B cell (primary cell): ENCODE measurements at regions not wholly inside any gene's neighbourhood (a gene's known extent, or its start where the extent isn't known, plus 50 kb on each side); places are given as distances from the start of the nearest gene placed in this dataset.

Experiments
- ATAC-seq: fragments of 200-7000 bp; cut with Tn5 transposase; one replicate; pipeline ENCODE4 v1.10.0; 2021; ENCODE audit warnings: low read depth, mild to moderate bottlenecking, moderate number of reproducible peaks, moderate library complexity
- CTCF ChIA-PET: fragments of 350-600 bp; sonication (Branson Sonifier 250); formaldehyde crosslinking; loops from one replicate; lab custom pipeline; 2021; ENCODE audit warnings: antibody characterized with exemption, inconsistent platforms; lab: Charles Lee
- POLR2A ChIA-PET: fragments of 350-600 bp; sonication (Branson Sonifier 250); formaldehyde crosslinking; loops from one replicate; lab custom pipeline; 2021; ENCODE audit warnings: antibody characterized with exemption; lab: Charles Lee
- DNase-seq: peaks from one replicate; pipeline ENCODE4 v3.0.0; 2013
- H2AFZ ChIP-seq: 2 replicates; pipeline ENCODE4 v1.6.1; 2012; ENCODE audit warnings: mild to moderate bottlenecking, low read depth, low read length; ENCODE audit not compliant: insufficient read depth, poor library complexity, severe bottlenecking
- H3K27ac ChIP-seq, 2 donors: 1 replicate in 1 of 2; 2 replicates in 1 of 2; pipeline ENCODE4 v1.5.1; 2012 to 2013; ENCODE audit warnings: low read length in 2 of 2, mild to moderate bottlenecking in 2 of 2, moderate library complexity in 1 of 2
- H3K27me3 ChIP-seq, 4 experiments: fragments of 200-600 bp in 1 of 4; sonication (generic) in 1 of 4; replicated peaks in 1 of 4; 1 replicate in 2 of 4; 2 replicates in 2 of 4; pipeline versions ENCODE4 v1.6.1 to v1.7.0; 2013 to 2016; ENCODE audit warnings: low read length in 3 of 4, mild to moderate bottlenecking in 2 of 4, mixed read lengths in 1 of 4, moderate library complexity in 1 of 4; ENCODE audit not compliant: insufficient read depth in 4 of 4, control insufficient read depth in 3 of 4; ENCODE audit errors: control extremely low read depth in 1 of 4
- H3K36me3 ChIP-seq, 2 experiments: replicated peaks in 1 of 2; 1 replicate in 1 of 2; 2 replicates in 1 of 2; pipeline versions ENCODE4 v1.6.1 to v1.7.1; 2013; ENCODE audit warnings: low read length in 1 of 2; ENCODE audit not compliant: insufficient read depth in 2 of 2, control insufficient read depth in 1 of 2; ENCODE audit errors: control extremely low read depth in 1 of 2, extremely low read depth in 1 of 2
- H3K4me1 ChIP-seq, 2 donors: fragments of 200-600 bp in 1 of 2; sonication (generic) in 1 of 2; 1 replicate in 1 of 2; 2 replicates in 1 of 2; pipeline versions ENCODE4 v1.5.1 to v1.6.1; 2013 to 2017; ENCODE audit warnings: low read length in 2 of 2; ENCODE audit not compliant: control insufficient read depth in 2 of 2, insufficient read depth in 2 of 2
- H3K4me2 ChIP-seq: replicated peaks from 2 replicates; pipeline ENCODE3; 2012; ENCODE audit warnings: mild to moderate bottlenecking, low read depth, low read length; ENCODE audit not compliant: poor library complexity, severe bottlenecking
- H3K4me3 ChIP-seq, 5 experiments: fragments of 200-600 bp in 1 of 5; sonication (generic) in 1 of 5; 1 replicate in 3 of 5; 2 replicates in 2 of 5; pipeline versions ENCODE4 v1.5.1 to v1.7.0; 2011 to 2016; ENCODE audit warnings: low read length in 4 of 5, mild to moderate bottlenecking in 4 of 5, low read depth in 2 of 5, control low read depth in 1 of 5, moderate library complexity in 1 of 5; ENCODE audit not compliant: insufficient read depth in 1 of 5; ENCODE audit errors: control extremely low read depth in 1 of 5, extremely low read depth in 1 of 5
- H3K79me2 ChIP-seq: fragments of 200-600 bp; sonication (generic); one replicate; pipeline ENCODE4 v1.6.0; 2016; ENCODE audit warnings: low read length; ENCODE audit not compliant: control insufficient read depth, insufficient read depth
- H3K9ac ChIP-seq: fragments of 200-600 bp; sonication (generic); 2 replicates; pipeline ENCODE4 v1.6.1; 2017; ENCODE audit warnings: mild to moderate bottlenecking, low read length, moderate library complexity
- H3K9me3 ChIP-seq, 3 donors: one replicate each; pipeline versions ENCODE4 v1.6.1 to v1.7.1; 2013; ENCODE audit warnings: low read length in 2 of 3; ENCODE audit not compliant: control insufficient read depth in 2 of 3, insufficient read depth in 1 of 3; ENCODE audit errors: control extremely low read depth in 1 of 3
- H4K20me1 ChIP-seq: 2 replicates; pipeline ENCODE4 v1.6.0; 2012; ENCODE audit warnings: mild to moderate bottlenecking, low read length; ENCODE audit not compliant: insufficient read depth, control insufficient read depth, poor library complexity, severe bottlenecking
- H3K27ac Mint-ChIP-seq: one replicate; pipeline ENCODE4 v1.8.0; 2021; ENCODE audit warnings: mixed read lengths
- H3K27me3 Mint-ChIP-seq: one replicate; pipeline ENCODE4 v1.8.0; 2021; ENCODE audit warnings: mixed read lengths
- H3K4me1 Mint-ChIP-seq: one replicate; pipeline ENCODE4 v1.8.0; 2021; ENCODE audit warnings: mixed read lengths
- H3K4me3 Mint-ChIP-seq: one replicate; pipeline ENCODE4 v1.8.0; 2021; ENCODE audit warnings: mixed read lengths
- H3K9me3 Mint-ChIP-seq: one replicate; pipeline ENCODE4 v1.8.0; 2022; ENCODE audit warnings: mixed read lengths; ENCODE audit not compliant: insufficient read depth
- EZH2 ChIP-seq: IDR thresholded peaks from 2 replicates; pipeline ENCODE4 v1.6.1; 2012; ENCODE audit warnings: borderline replicate concordance, low read depth, mild to moderate bottlenecking, moderate library complexity, low read length; ENCODE audit not compliant: insufficient read depth, poor library complexity, severe bottlenecking
- WGBS: methylation state at CpG from one replicate; pipeline ENCODE4 v1.1.5; 2013; ENCODE audit warnings: missing lambda C conversion rate; ENCODE audit not compliant: insufficient coverage; 5-methylcytosine and 5-hydroxymethylcytosine counted together
- intact Hi-C: fragments of 100-400 bp; cut with micrococcal nuclease; formaldehyde crosslinking; loops from one replicate; pipeline ENCODE4 v1.10.0; 2022
- TF ChIP-seq, protein P1 (sequence below): fragments of 200-600 bp; IDR thresholded peaks from one replicate; pipeline ENCODE4 v1.8.0; 2022; ENCODE audit warnings: antibody characterized with exemption, mild to moderate bottlenecking

DNA sequence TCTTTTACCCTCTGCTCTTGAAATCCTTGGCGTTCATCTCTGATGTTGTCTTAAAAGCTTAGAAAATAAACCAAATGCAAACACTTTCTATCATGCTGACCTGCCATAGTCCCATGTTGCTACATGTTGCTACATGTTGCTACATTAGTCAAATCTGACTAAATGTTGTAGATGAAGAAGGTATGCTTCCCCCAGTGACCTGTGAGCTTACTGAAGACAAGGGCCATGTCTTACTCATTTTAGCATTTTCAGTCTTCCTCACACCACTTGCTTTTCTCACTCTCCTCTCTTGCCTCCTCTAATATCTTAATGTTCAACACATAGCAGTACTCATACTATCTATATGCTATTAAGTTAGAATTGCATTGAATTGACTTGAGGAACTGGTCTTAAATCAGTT lies 346.4 kb upstream of the MTNR1B start:
- Histone ChIP-seq H3K4me3 (no peak overlapping the region), H3K79me2 (no peaks in the 10 kb centered on the region), H3K27ac (no peak overlapping the region), H3K4me2 (no peak overlapping the region), H3K27me3 (no peaks in the 10 kb centered on the region), H4K20me1 (no peaks in the 10 kb centered on the region), H3K36me3 (no peaks in the 10 kb centered on the region), H3K9me3 (peaks cover 0 to 3% (median 0%) of the 10 kb centered on the region in 3 donors), H2AFZ (no peak overlapping the region), H3K4me1 (no peaks in the 10 kb centered on the region), H3K9ac (no peak overlapping the region)
- H3K4me1 Mint-ChIP-seq, result no peaks in the 10 kb centered on the region
- ATAC-seq (no peak), DNase-seq (no peak)
- CTCF ChIA-PET, result no interaction called here
- H3K27ac Mint-ChIP-seq, result no peak overlapping the region
- no peak overlapping the region for H3K4me3 Mint-ChIP-seq
- no peaks in the 10 kb centered on the region for H3K27me3 Mint-ChIP-seq
- no CpG with 5 or more reads among the region's 1 CpG for WGBS
- POLR2A ChIA-PET, result no interaction called here
- TF ChIP-seq, protein P1, sequence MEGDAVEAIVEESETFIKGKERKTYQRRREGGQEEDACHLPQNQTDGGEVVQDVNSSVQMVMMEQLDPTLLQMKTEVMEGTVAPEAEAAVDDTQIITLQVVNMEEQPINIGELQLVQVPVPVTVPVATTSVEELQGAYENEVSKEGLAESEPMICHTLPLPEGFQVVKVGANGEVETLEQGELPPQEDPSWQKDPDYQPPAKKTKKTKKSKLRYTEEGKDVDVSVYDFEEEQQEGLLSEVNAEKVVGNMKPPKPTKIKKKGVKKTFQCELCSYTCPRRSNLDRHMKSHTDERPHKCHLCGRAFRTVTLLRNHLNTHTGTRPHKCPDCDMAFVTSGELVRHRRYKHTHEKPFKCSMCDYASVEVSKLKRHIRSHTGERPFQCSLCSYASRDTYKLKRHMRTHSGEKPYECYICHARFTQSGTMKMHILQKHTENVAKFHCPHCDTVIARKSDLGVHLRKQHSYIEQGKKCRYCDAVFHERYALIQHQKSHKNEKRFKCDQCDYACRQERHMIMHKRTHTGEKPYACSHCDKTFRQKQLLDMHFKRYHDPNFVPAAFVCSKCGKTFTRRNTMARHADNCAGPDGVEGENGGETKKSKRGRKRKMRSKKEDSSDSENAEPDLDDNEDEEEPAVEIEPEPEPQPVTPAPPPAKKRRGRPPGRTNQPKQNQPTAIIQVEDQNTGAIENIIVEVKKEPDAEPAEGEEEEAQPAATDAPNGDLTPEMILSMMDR, result no peak
- no peak for TF ChIP-seq EZH2
- intact Hi-C loops, result no loop called here
- H3K9me3 Mint-ChIP-seq, result no peaks in the 10 kb centered on the region

DNA sequence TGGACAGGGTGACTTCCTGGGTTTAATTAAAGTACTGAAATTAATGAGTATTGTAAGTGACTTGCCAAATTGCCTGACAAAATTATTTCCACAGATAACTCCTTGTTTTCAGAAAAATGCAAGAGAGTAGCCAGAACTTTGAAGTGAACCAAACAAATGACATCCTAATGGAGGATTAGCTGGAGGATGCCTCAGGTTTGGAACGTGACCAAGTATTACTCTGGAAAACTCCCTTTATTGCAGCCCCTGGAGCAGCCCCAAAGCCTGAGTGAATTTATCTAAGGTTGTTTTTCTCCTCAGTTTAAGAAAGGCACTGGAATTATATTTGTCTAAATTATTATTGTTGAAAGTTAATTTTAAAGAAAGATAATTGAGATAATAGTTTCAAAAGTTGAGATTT lies 343.6 kb upstream of the MTNR1B start:
- Histone ChIP-seq H3K27ac (no peak overlapping the region), H3K79me2 (no peaks in the 10 kb centered on the region), H3K9ac (no peak overlapping the region), H3K36me3 (no peaks in the 10 kb centered on the region), H3K4me3 (no peak overlapping the region), H3K27me3 (no peaks in the 10 kb centered on the region), H3K4me2 (no peak overlapping the region), H3K4me1 (no peaks in the 10 kb centered on the region), H3K9me3 (no peaks in the 10 kb centered on the region), H2AFZ (no peak overlapping the region), H4K20me1 (no peaks in the 10 kb centered on the region)
- no CpG with 5 or more reads among the region's 1 CpG for WGBS
- ATAC-seq (no peak), DNase-seq (no peak)
- no peak for TF ChIP-seq EZH2
- TF ChIP-seq, protein P1, result no peak
- intact Hi-C loops, result no loop called here
- Mint-ChIP-seq H3K27ac (no peak overlapping the region), H3K9me3 (no peaks in the 10 kb centered on the region), H3K4me3 (no peak overlapping the region), H3K4me1 (no peaks in the 10 kb centered on the region), H3K27me3 (no peaks in the 10 kb centered on the region)
- ChIA-PET CTCF (no interaction called here), POLR2A (no interaction called here)
